ENCODE measurements at regions not wholly inside any gene's neighbourhood (a gene's known extent, or its start where the extent isn't known, plus 50 kb on each side); places are given as distances from the start of the nearest gene placed in this dataset.

GRCh38 chr3:189394599-189395121 lies 222.9 kb downstream of the TPRG1 start:
- Histone ChIP-seq H3K79me2 (ENCODE audit: insufficient read depth, low read depth, low read length) (no peaks in the 10 kb centered on the region), H3K27ac (ENCODE audit: low read depth, low read length, poor library complexity, severe bottlenecking) (peak overlapping the region; percentile 10), H3K4me2 (ENCODE audit: low read length) (peak overlapping the region; percentile 28), H3K4me3 (ENCODE audit: low read depth, low read length, poor library complexity, severe bottlenecking) (peak overlapping the region; percentile 8), H3K4me1 (ENCODE audit: insufficient read depth, low read length, poor library complexity, severe bottlenecking) (peaks cover 22% of the 10 kb centered on the region), H3K9me2 (ENCODE audit: insufficient read depth, low read length) (no peaks in the 10 kb centered on the region), H3K9me3 (ENCODE audit: low read length) (no peaks in the 10 kb centered on the region), H3K36me3 (ENCODE audit: insufficient read depth, low read length) (no peaks in the 10 kb centered on the region), H4K20me1 (ENCODE audit: insufficient read depth, low read length) (no peaks in the 10 kb centered on the region), H2AFZ (ENCODE audit: low read length) (peak overlapping the region; percentile 42; the same call in 1 of the 2 replicates)
- ChIA-PET POLR2A (interaction anchor here (1.6 kb wide), 1 partner anchor 26 kb away, joined by 4 read pairs; no protein-coding TSS in a partner anchor), CTCF (ENCODE audit: unreplicated experiment) (interaction anchor here (0.6 kb wide), 1 partner anchor 1109 kb away, joined by 3 read pairs; no protein-coding TSS in a partner anchor)
- TF ChIP-seq EZH2phosphoT487 (IDR thresholded peaks at IDR 0.05; ENCODE audit: borderline replicate concordance, low read depth, low read length) (no peak), CTCF (conservative IDR thresholded peaks at IDR 0.05; ENCODE audit: low read length) (no peak)
- BruUV-seq (replicated peaks), result no TSS peak
- DNase-seq (ENCODE audit: low spot score), result peak; percentile 8
- intact Hi-C loops (cut with micrococcal nuclease; ENCODE audit: unreplicated experiment), result no loop called here

- TF ChIP-seq EZH2phosphoT487 (IDR thresholded peaks at IDR 0.05; ENCODE audit: borderline replicate concordance, low read depth, low read length) (no peak), CTCF (conservative IDR thresholded peaks at IDR 0.05; ENCODE audit: low read length) (no peak)
- intact Hi-C loops (cut with micrococcal nuclease; ENCODE audit: unreplicated experiment), result no loop called here
- no TSS peak for BruUV-seq (replicated peaks)
- Histone ChIP-seq H3K79me2 (ENCODE audit: insufficient read depth, low read depth, low read length) (no peaks in the 10 kb centered on the region), H3K4me3 (ENCODE audit: low read depth, low read length, poor library complexity, severe bottlenecking) (no peak overlapping the region), H3K4me2 (ENCODE audit: low read length) (no peak overlapping the region), H3K4me1 (ENCODE audit: insufficient read depth, low read length, poor library complexity, severe bottlenecking) (peaks cover 22% of the 10 kb centered on the region), H3K9me3 (ENCODE audit: low read length) (no peaks in the 10 kb centered on the region), H3K27ac (ENCODE audit: low read depth, low read length, poor library complexity, severe bottlenecking) (no peak overlapping the region), H2AFZ (ENCODE audit: low read length) (no peak overlapping the region), H3K9me2 (ENCODE audit: insufficient read depth, low read length) (no peaks in the 10 kb centered on the region), H4K20me1 (ENCODE audit: insufficient read depth, low read length) (no peaks in the 10 kb centered on the region), H3K36me3 (ENCODE audit: insufficient read depth, low read length) (no peaks in the 10 kb centered on the region)
- no peak for DNase-seq (ENCODE audit: low spot score)
- ChIA-PET CTCF (ENCODE audit: unreplicated experiment) (no interaction called here), POLR2A (interaction anchor here (1.6 kb wide), 1 partner anchor 27 kb away, joined by 4 read pairs; no protein-coding TSS in a partner anchor)
These were observed 224.1 kb downstream of the TPRG1 start for GRCh38 chr3:189395825-189396224.

GRCh38 chr3:189398656-189399055 lies 226.9 kb downstream of the TPRG1 start:
- Histone ChIP-seq H2AFZ (ENCODE audit: low read length) (no peak overlapping the region), H3K9me3 (ENCODE audit: low read length) (no peaks in the 10 kb centered on the region), H3K79me2 (ENCODE audit: insufficient read depth, low read depth, low read length) (no peaks in the 10 kb centered on the region), H4K20me1 (ENCODE audit: insufficient read depth, low read length) (no peaks in the 10 kb centered on the region), H3K36me3 (ENCODE audit: insufficient read depth, low read length) (no peaks in the 10 kb centered on the region), H3K4me3 (ENCODE audit: low read depth, low read length, poor library complexity, severe bottlenecking) (no peak overlapping the region), H3K4me1 (ENCODE audit: insufficient read depth, low read length, poor library complexity, severe bottlenecking) (peaks cover 21% of the 10 kb centered on the region), H3K4me2 (ENCODE audit: low read length) (no peak overlapping the region), H3K27ac (ENCODE audit: low read depth, low read length, poor library complexity, severe bottlenecking) (no peak overlapping the region), H3K9me2 (ENCODE audit: insufficient read depth, low read length) (no peaks in the 10 kb centered on the region)
- ChIA-PET POLR2A (no interaction called here), CTCF (ENCODE audit: unreplicated experiment) (no interaction called here)
- DNase-seq (ENCODE audit: low spot score), result no peak
- intact Hi-C loops (cut with micrococcal nuclease; ENCODE audit: unreplicated experiment), result no loop called here
- no TSS peak for BruUV-seq (replicated peaks)
- TF ChIP-seq CTCF (conservative IDR thresholded peaks at IDR 0.05; ENCODE audit: low read length) (no peak), EZH2phosphoT487 (IDR thresholded peaks at IDR 0.05; ENCODE audit: borderline replicate concordance, low read depth, low read length) (no peak)

Measured in OCI-LY7 (cell line).